Prostate gland (tissue), 2 donors: ENCODE measurements at regions not wholly inside any gene's neighbourhood (a gene's known extent, or its start where the extent isn't known, plus 50 kb on each side); places are given as distances from the start of the nearest gene placed in this dataset.

Experiments used
- DNase-seq: peaks from one replicate; pipeline ENCODE4 v3.0.0-alpha.2; 2019; ENCODE audit warnings: low spot score
- H3K27ac ChIP-seq, 2 donors: fragments of 200-600 bp; sonication (generic); 2 replicates each; pipeline ENCODE4 v1.5.1; 2017 to 2019
- H3K27me3 ChIP-seq: fragments of 200-600 bp; sonication (generic); replicated peaks from 2 replicates; pipeline ENCODE4 v1.5.1; 2019; ENCODE audit not compliant: insufficient read depth
- H3K36me3 ChIP-seq, 2 donors: fragments of 200-600 bp; sonication (generic); 1 replicate in 1 of 2; 2 replicates in 1 of 2; pipeline versions ENCODE4 v1.5.1 to v1.8.1; 2017 to 2019
- H3K4me1 ChIP-seq: fragments of 200-600 bp; sonication (generic); replicated peaks from 2 replicates; pipeline ENCODE4 v1.5.1; 2019
- H3K4me3 ChIP-seq, 2 donors: fragments of 200-600 bp; sonication (generic); 2 replicates each; pipeline ENCODE4 v1.5.1; 2017 to 2019
- H3K9me3 ChIP-seq: fragments of 200-600 bp; sonication (generic); 2 replicates; pipeline ENCODE4 v1.5.1; 2017
- CTCF ChIP-seq, 4 experiments: fragments of 200-600 bp in 2 of 4; fragments of 450-650 bp in 2 of 4; sonication (generic) in 2 of 4; IDR thresholded peaks; 1 replicate in 3 of 4; 2 replicates in 1 of 4; pipeline ENCODE4 v1.5.1; 2016 to 2019; ENCODE audit warnings: antibody characterized with exemption in 4 of 4, mild to moderate bottlenecking in 2 of 4, moderate library complexity in 2 of 4
- POLR2A ChIP-seq: fragments of 450-650 bp; IDR thresholded peaks from one replicate; pipeline ENCODE4 v1.6.1; 2016; ENCODE audit warnings: antibody characterized with exemption, mild to moderate bottlenecking
- POLR2AphosphoS5 ChIP-seq: sonication (generic); formaldehyde crosslinking; IDR thresholded peaks from one replicate; pipeline ENCODE4 v1.6.1; 2017; ENCODE audit warnings: antibody characterized with exemption
- WGBS: methylation state at CpG from one replicate; pipeline ENCODE4 v1.1.5; 2018; 5-methylcytosine and 5-hydroxymethylcytosine counted together
- intact Hi-C: fragments of 100-400 bp; cut with DNase I; formaldehyde crosslinking; loops from one replicate; pipeline ENCODE4 v1.14.2; 2022

- Histone ChIP-seq H3K4me1 (no peaks in the 10 kb centered on the region), H3K36me3 (no peaks in the 10 kb centered on the region), H3K9me3 (no peaks in the 10 kb centered on the region), H3K27ac (no peak overlapping the region), H3K27me3 (no peaks in the 10 kb centered on the region), H3K4me3 (no peak overlapping the region)
- intact Hi-C loops: no loop called here
- DNase-seq: no peak
- WGBS: 79% methylated on average over 7 of the region's 7 CpGs
- TF ChIP-seq POLR2A (no peak), CTCF (IDR thresholded peaks at IDR 0.05) (no peak), POLR2AphosphoS5 (no peak)
Measured at GRCh38 chr21:32184485-32184884, 94.4 kb downstream of the MIS18A start.

- no peak overlapping the region for H3K4me3 ChIP-seq
- H3K27ac ChIP-seq: no peak overlapping the region
- intact Hi-C loops: no loop called here
- TF ChIP-seq POLR2AphosphoS5: no peak
- no peak for TF ChIP-seq POLR2A
- TF ChIP-seq CTCF (IDR thresholded peaks at IDR 0.05): no peak
- no peaks in the 10 kb centered on the region for H3K9me3 ChIP-seq
- no peaks in the 10 kb centered on the region for H3K27me3 ChIP-seq
- 76% methylated on average over 5 of the region's 5 CpGs for WGBS
- DNase-seq: no peak
- no peaks in the 10 kb centered on the region for H3K4me1 ChIP-seq
- no peaks in the 10 kb centered on the region for H3K36me3 ChIP-seq
Measured at GRCh38 chr21:32184065-32184464, 94.8 kb downstream of the MIS18A start.

- intact Hi-C loops: no loop called here
- no peak overlapping the region for H3K27ac ChIP-seq
- DNase-seq: no peak
- H3K4me1 ChIP-seq: no peaks in the 10 kb centered on the region
- no peak overlapping the region for H3K4me3 ChIP-seq
- no peaks in the 10 kb centered on the region for H3K9me3 ChIP-seq
- H3K27me3 ChIP-seq: no peaks in the 10 kb centered on the region
- H3K36me3 ChIP-seq: no peaks in the 10 kb centered on the region
- TF ChIP-seq POLR2A (no peak), CTCF (IDR thresholded peaks at IDR 0.05) (no peak), POLR2AphosphoS5 (no peak)
Measured at GRCh38 chr21:32183396-32183795, 95.5 kb downstream of the MIS18A start.

GRCh38 chr21:32182449-32182848 lies 96.4 kb downstream of the MIS18A start:
- Histone ChIP-seq H3K27ac (no peak overlapping the region), H3K9me3 (no peaks in the 10 kb centered on the region), H3K4me3 (no peak overlapping the region), H3K27me3 (no peaks in the 10 kb centered on the region), H3K36me3 (no peaks in the 10 kb centered on the region), H3K4me1 (no peaks in the 10 kb centered on the region)
- 71% methylated on average over 5 of the region's 5 CpGs for WGBS
- DNase-seq: no peak
- intact Hi-C loops: no loop called here
- TF ChIP-seq CTCF (IDR thresholded peaks at IDR 0.05) (no peak), POLR2AphosphoS5 (no peak), POLR2A (no peak)

GRCh38 chr21:32181457-32181856 lies 97.4 kb downstream of the MIS18A start:
- intact Hi-C loops: no loop called here
- Histone ChIP-seq H3K27ac (no peak overlapping the region), H3K4me1 (no peaks in the 10 kb centered on the region), H3K4me3 (no peak overlapping the region), H3K36me3 (no peaks in the 10 kb centered on the region), H3K27me3 (no peaks in the 10 kb centered on the region), H3K9me3 (no peaks in the 10 kb centered on the region)
- TF ChIP-seq CTCF (IDR thresholded peaks at IDR 0.05) (no peak), POLR2AphosphoS5 (no peak), POLR2A (no peak)
- WGBS: 88% methylated on average over 1 of the region's 1 CpG
- DNase-seq: no peak
